BE2C (cell line): ENCODE measurements at regions not wholly inside any gene's neighbourhood (a gene's known extent, or its start where the extent isn't known, plus 50 kb on each side); places are given as distances from the start of the nearest gene placed in this dataset.

ENCODE experiments used
- DNase-seq: peaks from one replicate; pipeline ENCODE4 v3.0.0-alpha.2; 2020
- H3K27me3 ChIP-seq: fragments of 250-450 bp; sonication (Bioruptor Pico); 2 replicates; pipeline ENCODE4 v1.5.1; 2020; ENCODE audit warnings: mild to moderate bottlenecking
- H3K36me3 ChIP-seq: fragments of 250-450 bp; sonication (Bioruptor Pico); 2 replicates; pipeline ENCODE4 v1.5.1; 2020; ENCODE audit warnings: mild to moderate bottlenecking
- H3K4me1 ChIP-seq: fragments of 250-450 bp; sonication (Bioruptor Pico); 2 replicates; pipeline ENCODE4 v1.5.1; 2020
- H3K4me3 ChIP-seq: 2 replicates; pipeline ENCODE4 v1.5.1; 2011; ENCODE audit warnings: low read depth, low read length
- H3K9me3 ChIP-seq: fragments of 250-450 bp; sonication (Bioruptor Pico); 2 replicates; pipeline ENCODE4 v1.5.1; 2020
- CTCF ChIP-seq: IDR thresholded peaks from 2 replicates; pipeline ENCODE4 v1.5.1; 2012; ENCODE audit warnings: mild to moderate bottlenecking, low read depth, low read length

GRCh38 chr16:65318590-65319257, 196.9 kb upstream of the CDH11 start:
- no peaks in the 10 kb centered on the region for H3K36me3 ChIP-seq
- peaks cover 12% of the 10 kb centered on the region for H3K4me1 ChIP-seq
- no peak overlapping the region for H3K4me3 ChIP-seq
- TF ChIP-seq CTCF: no peak
- no peaks in the 10 kb centered on the region for H3K9me3 ChIP-seq
- no peak for DNase-seq
- no peaks in the 10 kb centered on the region for H3K27me3 ChIP-seq

- DNase-seq: peak; percentile 62
- no peak for TF ChIP-seq CTCF
- no peaks in the 10 kb centered on the region for H3K27me3 ChIP-seq
- H3K9me3 ChIP-seq: no peaks in the 10 kb centered on the region
- H3K4me1 ChIP-seq: peaks cover 12% of the 10 kb centered on the region
- no peaks in the 10 kb centered on the region for H3K36me3 ChIP-seq
- H3K4me3 ChIP-seq: no peak overlapping the region
These were observed 196.3 kb upstream of the CDH11 start for GRCh38 chr16:65318138-65318537.

- Histone ChIP-seq H3K4me1 (peaks cover 12% of the 10 kb centered on the region), H3K4me3 (no peak overlapping the region), H3K36me3 (no peaks in the 10 kb centered on the region), H3K9me3 (no peaks in the 10 kb centered on the region), H3K27me3 (no peaks in the 10 kb centered on the region)
- TF ChIP-seq CTCF: no peak
- no peak for DNase-seq
These were observed 194.9 kb upstream of the CDH11 start for GRCh38 chr16:65316808-65317207.

GRCh38 chr16:65315081-65315780, 193.4 kb upstream of the CDH11 start:
- H3K4me3 ChIP-seq: no peak overlapping the region
- no peak for TF ChIP-seq CTCF
- H3K36me3 ChIP-seq: no peaks in the 10 kb centered on the region
- DNase-seq: no peak
- H3K4me1 ChIP-seq: peaks cover 12% of the 10 kb centered on the region
- no peaks in the 10 kb centered on the region for H3K27me3 ChIP-seq
- H3K9me3 ChIP-seq: no peaks in the 10 kb centered on the region

GRCh38 chr16:65314627-65315008, 192.8 kb upstream of the CDH11 start:
- Histone ChIP-seq H3K36me3 (no peaks in the 10 kb centered on the region), H3K4me3 (no peak overlapping the region), H3K4me1 (peaks cover 8% of the 10 kb centered on the region), H3K27me3 (no peaks in the 10 kb centered on the region), H3K9me3 (no peaks in the 10 kb centered on the region)
- TF ChIP-seq CTCF: no peak
- DNase-seq: no peak

GRCh38 chr16:65313936-65314626, 192.2 kb upstream of the CDH11 start:
- Histone ChIP-seq H3K4me1 (peaks cover 7% of the 10 kb centered on the region), H3K36me3 (no peaks in the 10 kb centered on the region), H3K27me3 (no peaks in the 10 kb centered on the region), H3K9me3 (no peaks in the 10 kb centered on the region), H3K4me3 (no peak overlapping the region)
- no peak for TF ChIP-seq CTCF
- DNase-seq: no peak
